A549 (cell line): ENCODE measurements at regions not wholly inside any gene's neighbourhood (a gene's known extent, or its start where the extent isn't known, plus 50 kb on each side); places are given as distances from the start of the nearest gene placed in this dataset.

Experiments used
- ATAC-seq, 2 experiments: fragments of 200-7000 bp in 1 of 2; fragments of >200 bp in 1 of 2; cut with Nextera tagmentation in 1 of 2; cut with Tn5 transposase in 1 of 2; 3 replicates each; pipeline versions ENCODE4 v1.8.0 to v1.9.1; 2018 to 2020; ENCODE audit warnings: mild to moderate bottlenecking in 1 of 2, moderate library complexity in 1 of 2
- CTCF ChIA-PET: fragments of 300-600 bp; sonication (Branson Sonifier 250); formaldehyde crosslinking; extraction: SDS; loops from one replicate; lab custom pipeline; 2021; ENCODE audit warnings: antibody characterized with exemption, inconsistent platforms; lab: Yijun Ruan, JAX
- POLR2A ChIA-PET: fragments of 350-600 bp; formaldehyde crosslinking; extraction: SDS; loops from one replicate; lab custom pipeline; 2021; ENCODE audit warnings: antibody characterized with exemption, inconsistent platforms; lab: Yijun Ruan, JAX
- DNase-seq, 2 experiments: peaks; one replicate each; pipeline versions ENCODE4 v3.0.0 to v3.0.0-alpha.2; 2011 to 2016; ENCODE audit warnings: low read depth in 1 of 2, low spot score in 1 of 2
- FAIRE-seq: peaks from 2 replicates; lab custom pipeline; 2011; peaks lifted over from hg19 to GRCh38; lab: Jason Lieb, UNC
- H3K27ac ChIP-seq, 2 experiments: fragments of >200 bp; sonication (Bioruptor Twin); formaldehyde crosslinking; 3 replicates each; pipeline ENCODE4 v1.5.1; 2016 to 2017
- H3K4me1 ChIP-seq: fragments of >200 bp; sonication (Bioruptor Twin); formaldehyde crosslinking; 3 replicates; pipeline ENCODE4 v1.6.1; 2016
- H3K4me2 ChIP-seq: fragments of >200 bp; sonication (Bioruptor Twin); formaldehyde crosslinking; 3 replicates; pipeline ENCODE4 v1.6.1; 2016
- H3K4me3 ChIP-seq: fragments of >200 bp; sonication (Bioruptor Twin); formaldehyde crosslinking; 3 replicates; pipeline ENCODE4 v1.5.1; 2016
- H3K9me3 ChIP-seq: fragments of >200 bp; sonication (Bioruptor Twin); formaldehyde crosslinking; 3 replicates; pipeline ENCODE4 v1.6.1; 2016
- BHLHE40 ChIP-seq: IDR thresholded peaks from 2 replicates; pipeline ENCODE4 v1.6.1; 2012; ENCODE audit warnings: low read depth, low read length, inconsistent platforms
- CBX2 ChIP-seq: fragments of 200-600 bp; sonication (generic); IDR thresholded peaks from 2 replicates; pipeline ENCODE4 v1.6.1; 2016; ENCODE audit warnings: low read depth, mild to moderate bottlenecking, borderline replicate concordance
- CBX8 ChIP-seq: fragments of 200-600 bp; sonication (generic); IDR thresholded peaks from 2 replicates; pipeline ENCODE4 v1.6.1; 2016
- CEBPB ChIP-seq, 2 experiments: fragments of >200 bp in 1 of 2; sonication (Bioruptor Twin) in 1 of 2; formaldehyde crosslinking in 1 of 2; IDR thresholded peaks; 2 replicates each; pipeline ENCODE4 v1.6.1; 2012 to 2016
- EHMT2 ChIP-seq: fragments of 200-600 bp; sonication (generic); IDR thresholded peaks from 2 replicates; pipeline ENCODE4 v1.6.1; 2016; ENCODE audit warnings: antibody characterized with exemption, low read depth, mild to moderate bottlenecking, moderate library complexity
- ESRRA ChIP-seq: fragments of 150-350 bp; IDR thresholded peaks from 2 replicates; pipeline ENCODE4 v1.6.1; 2014; ENCODE audit warnings: mild to moderate bottlenecking, low read length, borderline replicate concordance
- FOXS1 ChIP-seq: fragments of 250-450 bp; sonication (Bioruptor Pico); IDR thresholded peaks from 2 replicates; pipeline ENCODE4 v1.5.0; 2020; ENCODE audit warnings: mild to moderate bottlenecking, moderate library complexity
- HEYL ChIP-seq: fragments of 250-450 bp; sonication (Bioruptor Pico); IDR thresholded peaks from 2 replicates; pipeline ENCODE4 v1.8.0; 2021; ENCODE audit warnings: mild to moderate bottlenecking, moderate library complexity
- HOXA7 ChIP-seq: fragments of 250-450 bp; sonication (Bioruptor Pico); IDR thresholded peaks from 2 replicates; pipeline ENCODE4 v1.5.0; 2020; ENCODE audit warnings: mild to moderate bottlenecking, moderate library complexity
- HOXB13 ChIP-seq: fragments of 250-450 bp; sonication (Bioruptor Pico); IDR thresholded peaks from 2 replicates; pipeline ENCODE4 v1.5.0; 2020; ENCODE audit warnings: low read depth, mild to moderate bottlenecking, moderate library complexity
- HOXB5 ChIP-seq: fragments of 250-450 bp; sonication (Bioruptor Pico); IDR thresholded peaks from 2 replicates; pipeline ENCODE4 v1.5.0; 2020; ENCODE audit warnings: mild to moderate bottlenecking, moderate library complexity
- JUN ChIP-seq, 2 experiments: fragments of >200 bp; sonication (Bioruptor Twin); formaldehyde crosslinking; IDR thresholded peaks; 2 replicates in 1 of 2; 3 replicates in 1 of 2; pipeline ENCODE4 v1.6.1; 2016 to 2017
- JUNB ChIP-seq: fragments of >200 bp; sonication (Bioruptor Twin); formaldehyde crosslinking; IDR thresholded peaks from 2 replicates; pipeline ENCODE4 v1.6.1; 2016
- KDM1A ChIP-seq: fragments of 200-600 bp; sonication (generic); IDR thresholded peaks from 2 replicates; pipeline ENCODE4 v1.6.1; 2016; ENCODE audit warnings: low read depth, mild to moderate bottlenecking
- POLR2A ChIP-seq: IDR thresholded peaks from 2 replicates; pipeline ENCODE4 v1.6.1; 2012; ENCODE audit warnings: mild to moderate bottlenecking, low read length
- RARB ChIP-seq: fragments of 250-450 bp; sonication (Bioruptor Pico); IDR thresholded peaks from 2 replicates; pipeline ENCODE4 v1.8.0; 2021; ENCODE audit warnings: mild to moderate bottlenecking, moderate library complexity
- RCOR1 ChIP-seq: fragments of 150-350 bp; IDR thresholded peaks from 2 replicates; pipeline ENCODE4 v1.6.1; 2014; ENCODE audit warnings: antibody characterized with exemption, low read length, low read depth
- SREBF2 ChIP-seq: fragments of 450-650 bp; IDR thresholded peaks from 2 replicates; pipeline ENCODE4 v1.6.1; 2014; ENCODE audit warnings: mild to moderate bottlenecking, moderate library complexity
- TFCP2L1 ChIP-seq: fragments of 250-450 bp; sonication (Bioruptor Pico); IDR thresholded peaks from 2 replicates; pipeline ENCODE4 v1.5.0; 2021; ENCODE audit warnings: mild to moderate bottlenecking
- ZC3H11A ChIP-seq: fragments of 450-650 bp; IDR thresholded peaks from 2 replicates; pipeline ENCODE4 v1.6.1; 2014; ENCODE audit warnings: antibody characterized with exemption, mild to moderate bottlenecking
- ZFP36 ChIP-seq: fragments of 450-650 bp; IDR thresholded peaks from 2 replicates; pipeline ENCODE4 v1.6.1; 2014; ENCODE audit warnings: borderline replicate concordance; ENCODE audit not compliant: partially characterized antibody
- ZNF302 ChIP-seq: fragments of 250-450 bp; sonication (Bioruptor Pico); IDR thresholded peaks from 2 replicates; pipeline ENCODE4 v1.9.0; 2021; ENCODE audit warnings: inconsistent platforms, mild to moderate bottlenecking, moderate library complexity
- WGBS: methylation state at CpG from one replicate; pipeline ENCODE4 v1.1.6; 2017; ENCODE audit errors: missing lambda C conversion rate; 5-methylcytosine and 5-hydroxymethylcytosine counted together
- TF ChIP-seq, protein P1 (sequence below): fragments of 250-450 bp; sonication (Bioruptor Pico); IDR thresholded peaks from 2 replicates; pipeline ENCODE4 v1.5.0; 2020; ENCODE audit warnings: low read depth, mild to moderate bottlenecking, moderate library complexity
- TF ChIP-seq, protein P2 (sequence below): fragments of 150-350 bp; IDR thresholded peaks from 2 replicates; pipeline ENCODE4 v1.6.1; 2014; ENCODE audit warnings: low read depth, mild to moderate bottlenecking, low read length
- TF ChIP-seq, protein P3 (sequence below): IDR thresholded peaks from 2 replicates; pipeline ENCODE4 v1.6.1; 2012
- TF ChIP-seq, protein P4 (sequence below): IDR thresholded peaks from 2 replicates; pipeline ENCODE4 v1.6.1; 2012
- TF ChIP-seq, protein P5 (sequence below): fragments of 450-650 bp; IDR thresholded peaks from 2 replicates; pipeline ENCODE4 v1.6.1; 2014; ENCODE audit warnings: antibody characterized with exemption

DNA sequence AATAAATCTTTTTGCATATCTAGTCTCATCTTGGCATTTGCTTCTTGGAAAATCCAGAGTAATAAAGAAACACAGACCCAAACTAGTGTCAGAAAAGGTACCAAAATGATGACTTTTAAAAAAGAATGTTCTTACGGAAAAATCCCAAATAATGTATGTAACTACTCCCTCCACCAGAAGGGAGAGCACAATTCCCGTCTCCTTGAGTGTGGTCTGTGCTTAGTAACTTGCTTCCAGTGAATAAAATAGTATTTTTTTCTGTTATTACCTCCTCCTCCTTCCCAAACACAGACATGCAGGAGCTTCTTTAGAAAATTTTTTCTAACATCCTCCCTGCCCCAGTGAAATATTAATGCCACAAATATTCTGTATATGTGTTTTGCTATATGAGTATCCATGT, 358.1 kb downstream of the ZFHX3 start:
- Histone ChIP-seq H3K27ac (no peak overlapping the region), H3K4me2 (no peak overlapping the region), H3K9me3 (no peaks in the 10 kb centered on the region), H3K4me1 (no peaks in the 10 kb centered on the region), H3K4me3 (no peak overlapping the region)
- CTCF ChIA-PET, result no interaction called here
- FAIRE-seq (no peak), DNase-seq (no peak), ATAC-seq (no peak)
- POLR2A ChIA-PET, result no interaction called here
- 70% methylated on average over 2 of the region's 2 CpGs for WGBS
- TF ChIP-seq KDM1A (no peak), SREBF2 (no peak), ESRRA (no peak), HEYL (CRISPR knock-in tag) (no peak), FOXS1 (no peak), POLR2A (no peak), ZFP36 (no peak), JUN (IDR thresholded peaks at IDR 0.05) (no peak), HOXB5 (CRISPR knock-in tag) (no peak), TFCP2L1 (CRISPR knock-in tag) (no peak)
- TF ChIP-seq, protein P1, sequence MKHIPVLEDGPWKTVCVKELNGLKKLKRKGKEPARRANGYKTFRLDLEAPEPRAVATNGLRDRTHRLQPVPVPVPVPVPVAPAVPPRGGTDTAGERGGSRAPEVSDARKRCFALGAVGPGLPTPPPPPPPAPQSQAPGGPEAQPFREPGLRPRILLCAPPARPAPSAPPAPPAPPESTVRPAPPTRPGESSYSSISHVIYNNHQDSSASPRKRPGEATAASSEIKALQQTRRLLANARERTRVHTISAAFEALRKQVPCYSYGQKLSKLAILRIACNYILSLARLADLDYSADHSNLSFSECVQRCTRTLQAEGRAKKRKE (CRISPR knock-in tag), result no peak
- TF ChIP-seq, protein P2, sequence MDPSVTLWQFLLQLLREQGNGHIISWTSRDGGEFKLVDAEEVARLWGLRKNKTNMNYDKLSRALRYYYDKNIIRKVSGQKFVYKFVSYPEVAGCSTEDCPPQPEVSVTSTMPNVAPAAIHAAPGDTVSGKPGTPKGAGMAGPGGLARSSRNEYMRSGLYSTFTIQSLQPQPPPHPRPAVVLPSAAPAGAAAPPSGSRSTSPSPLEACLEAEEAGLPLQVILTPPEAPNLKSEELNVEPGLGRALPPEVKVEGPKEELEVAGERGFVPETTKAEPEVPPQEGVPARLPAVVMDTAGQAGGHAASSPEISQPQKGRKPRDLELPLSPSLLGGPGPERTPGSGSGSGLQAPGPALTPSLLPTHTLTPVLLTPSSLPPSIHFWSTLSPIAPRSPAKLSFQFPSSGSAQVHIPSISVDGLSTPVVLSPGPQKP, result no peak
- TF ChIP-seq, protein P3, sequence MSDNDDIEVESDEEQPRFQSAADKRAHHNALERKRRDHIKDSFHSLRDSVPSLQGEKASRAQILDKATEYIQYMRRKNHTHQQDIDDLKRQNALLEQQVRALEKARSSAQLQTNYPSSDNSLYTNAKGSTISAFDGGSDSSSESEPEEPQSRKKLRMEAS, result no peak
- TF ChIP-seq, protein P4, sequence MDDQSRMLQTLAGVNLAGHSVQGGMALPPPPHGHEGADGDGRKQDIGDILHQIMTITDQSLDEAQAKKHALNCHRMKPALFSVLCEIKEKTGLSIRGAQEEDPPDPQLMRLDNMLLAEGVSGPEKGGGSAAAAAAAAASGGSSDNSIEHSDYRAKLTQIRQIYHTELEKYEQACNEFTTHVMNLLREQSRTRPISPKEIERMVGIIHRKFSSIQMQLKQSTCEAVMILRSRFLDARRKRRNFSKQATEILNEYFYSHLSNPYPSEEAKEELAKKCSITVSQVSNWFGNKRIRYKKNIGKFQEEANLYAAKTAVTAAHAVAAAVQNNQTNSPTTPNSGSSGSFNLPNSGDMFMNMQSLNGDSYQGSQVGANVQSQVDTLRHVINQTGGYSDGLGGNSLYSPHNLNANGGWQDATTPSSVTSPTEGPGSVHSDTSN, result no peak

DNA sequence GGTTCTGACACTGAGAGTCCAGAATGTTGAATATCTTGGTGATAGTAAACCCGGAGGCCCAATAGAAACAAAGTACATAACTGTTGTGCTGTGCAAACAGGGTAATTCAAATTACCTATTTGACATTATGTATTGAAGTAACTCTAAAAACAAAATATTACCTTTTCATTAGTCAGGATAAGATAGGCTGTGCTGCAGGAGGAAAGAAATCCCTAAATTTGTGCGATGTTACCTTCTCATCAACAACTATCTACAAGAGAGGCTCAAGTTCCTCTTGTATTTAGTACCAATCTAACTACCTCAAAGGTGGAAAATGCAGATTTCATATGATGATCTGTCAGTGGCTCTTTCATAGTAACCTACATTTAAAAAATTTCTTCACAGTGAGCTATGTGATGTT, 367.2 kb downstream of the ZFHX3 start:
- H3K4me1 ChIP-seq, result no peaks in the 10 kb centered on the region; the same call in 2 of the 3 replicates
- no peak overlapping the region for H3K4me3 ChIP-seq
- POLR2A ChIA-PET, result no interaction called here
- H3K4me2 ChIP-seq, result no peak overlapping the region
- H3K9me3 ChIP-seq, result no peaks in the 10 kb centered on the region
- DNase-seq, result no peak
- CTCF ChIA-PET, result no interaction called here
- WGBS, result 83% methylated on average over 2 of the region's 2 CpGs
- no peak for FAIRE-seq
- no peak for ATAC-seq
- TF ChIP-seq CBX8, result no peak
- TF ChIP-seq TFCP2L1 (CRISPR knock-in tag), result no peak
- no peak for TF ChIP-seq JUN (IDR thresholded peaks at IDR 0.05)
- TF ChIP-seq, protein P1 (CRISPR knock-in tag), result no peak
- TF ChIP-seq CEBPB (IDR thresholded peaks at IDR 0.05), result no peak
- TF ChIP-seq RARB, result no peak
- no peak for TF ChIP-seq CBX2
- no peak for TF ChIP-seq FOXS1
- no peak for TF ChIP-seq BHLHE40
- TF ChIP-seq RCOR1, result no peak
- no peak for TF ChIP-seq HOXB13 (CRISPR knock-in tag)
- TF ChIP-seq ZC3H11A, result no peak
- TF ChIP-seq ZNF302 (CRISPR knock-in tag), result no peak
- no peak for TF ChIP-seq EHMT2
- TF ChIP-seq, protein P5, sequence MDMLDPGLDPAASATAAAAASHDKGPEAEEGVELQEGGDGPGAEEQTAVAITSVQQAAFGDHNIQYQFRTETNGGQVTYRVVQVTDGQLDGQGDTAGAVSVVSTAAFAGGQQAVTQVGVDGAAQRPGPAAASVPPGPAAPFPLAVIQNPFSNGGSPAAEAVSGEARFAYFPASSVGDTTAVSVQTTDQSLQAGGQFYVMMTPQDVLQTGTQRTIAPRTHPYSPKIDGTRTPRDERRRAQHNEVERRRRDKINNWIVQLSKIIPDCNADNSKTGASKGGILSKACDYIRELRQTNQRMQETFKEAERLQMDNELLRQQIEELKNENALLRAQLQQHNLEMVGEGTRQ, result no peak
- no peak for TF ChIP-seq HOXA7 (CRISPR knock-in tag)
- no peak for TF ChIP-seq JUNB
- no peak for TF ChIP-seq SREBF2
- H3K27ac ChIP-seq, result no peak overlapping the region; a peak in 1 of 6 replicates
